HepG2 (cell line): ENCODE measurements at regions not wholly inside any gene's neighbourhood (a gene's known extent, or its start where the extent isn't known, plus 50 kb on each side); places are given as distances from the start of the nearest gene placed in this dataset.

ENCODE experiments used
- ATAC-seq: fragments of 200-7000 bp; cut with Tn5 transposase; 3 replicates; pipeline ENCODE4 v1.9.1; 2020; ENCODE audit warnings: mild to moderate bottlenecking, moderate library complexity
- BruUV-seq: library from RNA; stranded (reverse); fragments of 400-500 nt; replicated peaks from 2 replicates; lab custom pipeline; 2021; lab: Mats Ljungman, UMichigan
- CTCF ChIA-PET: fragments of 300-600 bp; formaldehyde crosslinking; extraction: SDS; loops from one replicate; lab custom pipeline; 2021; ENCODE audit warnings: low total read pairs, inconsistent platforms, low intra/inter-chr PET ratio; lab: Yijun Ruan, JAX
- POLR2A ChIA-PET: fragments of 350-600 bp; sonication (Branson Sonifier 250); formaldehyde crosslinking; loops from one replicate; lab custom pipeline; 2020; ENCODE audit warnings: antibody characterized with exemption, inconsistent platforms; lab: Yijun Ruan, JAX
- DNase-seq: peaks from one replicate; pipeline ENCODE4 v3.0.0-alpha.2; 2015; ENCODE audit warnings: low spot score
- FAIRE-seq: peaks from 3 replicates; lab custom pipeline; 2011; peaks lifted over from hg19 to GRCh38; lab: Jason Lieb, UNC
- H2AFZ ChIP-seq: one replicate; pipeline ENCODE4 v1.6.1; 2011; ENCODE audit warnings: low read length, inconsistent platforms
- H3K27ac ChIP-seq: fragments of 300-600 bp; 3 replicates; pipeline ENCODE4 v1.8.0; 2011; ENCODE audit warnings: mixed run types, mild to moderate bottlenecking, mixed read lengths, low read length, inconsistent platforms; ENCODE audit not compliant: insufficient read depth; ENCODE audit errors: extremely low read length
- H3K27me3 ChIP-seq, 2 experiments: fragments of 200-600 bp in 1 of 2; 2 replicates in 1 of 2; 3 replicates in 1 of 2; pipeline versions ENCODE4 v1.6.0 to v1.8.0; 2011; ENCODE audit warnings: low read length in 2 of 2, mild to moderate bottlenecking in 2 of 2, moderate library complexity in 2 of 2, inconsistent platforms in 1 of 2; ENCODE audit not compliant: insufficient read depth in 2 of 2, control insufficient read depth in 1 of 2
- H3K36me3 ChIP-seq, 2 experiments: fragments of 200-600 bp in 1 of 2; replicated peaks in 1 of 2; 2 replicates in 1 of 2; 3 replicates in 1 of 2; pipeline versions ENCODE4 v1.5.1 to v1.8.0; 2011; ENCODE audit warnings: low read length in 2 of 2, inconsistent platforms in 1 of 2; ENCODE audit not compliant: insufficient read depth in 2 of 2, control insufficient read depth in 1 of 2
- H3K4me1 ChIP-seq: 2 replicates; pipeline ENCODE4 v1.5.1; 2012; ENCODE audit warnings: low read length, inconsistent platforms; ENCODE audit not compliant: insufficient read depth
- H3K4me2 ChIP-seq: 2 replicates; pipeline ENCODE4 v1.6.0; 2011; ENCODE audit warnings: low read depth, low read length, inconsistent platforms
- H3K4me3 ChIP-seq, 3 experiments: fragments of 200-600 bp in 1 of 3; sonication (generic), shearing (Covaris generic) in 1 of 3; replicated peaks in 1 of 3; 2 replicates each; pipeline ENCODE4 v1.5.1; 2011 to 2016; ENCODE audit warnings: low read length in 3 of 3, inconsistent platforms in 2 of 3, low read depth in 2 of 3, mild to moderate bottlenecking in 2 of 3, control low read depth in 1 of 3, mixed read lengths in 1 of 3; ENCODE audit not compliant: insufficient read depth in 1 of 3
- H3K79me2 ChIP-seq: one replicate; pipeline ENCODE4 v1.6.1; 2011; ENCODE audit warnings: low read length, inconsistent platforms; ENCODE audit not compliant: insufficient read depth
- H3K9ac ChIP-seq: 2 replicates; pipeline ENCODE4 v1.6.0; 2011; ENCODE audit warnings: mild to moderate bottlenecking, low read depth, low read length, inconsistent platforms; ENCODE audit not compliant: insufficient read depth
- H3K9me3 ChIP-seq: 2 replicates; pipeline ENCODE4 v1.5.1; 2012; ENCODE audit warnings: mild to moderate bottlenecking, low read length
- H4K20me1 ChIP-seq: 2 replicates; pipeline ENCODE4 v1.6.0; 2011; ENCODE audit warnings: inconsistent platforms, mild to moderate bottlenecking, low read length, moderate library complexity; ENCODE audit not compliant: insufficient read depth
- KAT8 ChIP-seq: IDR thresholded peaks from 2 replicates; pipeline ENCODE4 v1.6.1; 2016; ENCODE audit warnings: missing genetic modification reagents, missing compliant biosample characterization
- PHF21A ChIP-seq: sonication (generic); formaldehyde crosslinking; IDR thresholded peaks from 2 replicates; pipeline ENCODE4 v1.5.0; 2020; ENCODE audit warnings: mild to moderate bottlenecking, missing genetic modification reagents
- RBM39 ChIP-seq: fragments of 200-400 bp; formaldehyde crosslinking; IDR thresholded peaks from one replicate; pipeline ENCODE4 v1.6.1; 2018; ENCODE audit warnings: antibody characterized with exemption, mild to moderate bottlenecking, low read depth, low read length; ENCODE audit not compliant: poor library complexity, severe bottlenecking
- SMAD3 ChIP-seq: sonication (generic); formaldehyde crosslinking; IDR thresholded peaks from 2 replicates; pipeline ENCODE4 v1.4.0; 2020; ENCODE audit warnings: missing genetic modification reagents
- TBX2 ChIP-seq: sonication (generic); formaldehyde crosslinking; IDR thresholded peaks from 2 replicates; pipeline ENCODE4 v1.5.0; 2020; ENCODE audit warnings: missing genetic modification reagents, mild to moderate bottlenecking, borderline replicate concordance
- ZBTB43 ChIP-seq: sonication (generic); formaldehyde crosslinking; conservative IDR thresholded peaks from 2 replicates; pipeline ENCODE4 v1.4.0; 2020; ENCODE audit warnings: missing genetic modification reagents
- ZNF317 ChIP-seq: sonication (generic); formaldehyde crosslinking; IDR thresholded peaks from 2 replicates; pipeline ENCODE4 v1.5.0; 2020; ENCODE audit warnings: mild to moderate bottlenecking, missing genetic modification reagents
- WGBS: methylation state at CpG from one replicate; pipeline ENCODE4 v1.1.6; 2017; ENCODE audit warnings: low lambda C conversion rate; 5-methylcytosine and 5-hydroxymethylcytosine counted together
- in situ Hi-C: cut with HindIII; loops from 2 replicates; pipeline ENCODE4 v1.10.0; 2017; ENCODE audit warnings: low pct_unique_long_range_greater_than_20kb; ENCODE audit not compliant: extremely low pct_ligation_motif_present
- intact Hi-C: fragments of 100-400 bp; cut with micrococcal nuclease; formaldehyde crosslinking; loops from one replicate; pipeline ENCODE4 v1.10.0; 2022; ENCODE audit not compliant: unreplicated experiment
- TF ChIP-seq, protein P1 (sequence below): sonication (generic); formaldehyde crosslinking; IDR thresholded peaks from 2 replicates; pipeline ENCODE4 v1.4.0; 2020; ENCODE audit warnings: missing genetic modification reagents, low read depth, mild to moderate bottlenecking, borderline replicate concordance

- TF ChIP-seq, protein P1, sequence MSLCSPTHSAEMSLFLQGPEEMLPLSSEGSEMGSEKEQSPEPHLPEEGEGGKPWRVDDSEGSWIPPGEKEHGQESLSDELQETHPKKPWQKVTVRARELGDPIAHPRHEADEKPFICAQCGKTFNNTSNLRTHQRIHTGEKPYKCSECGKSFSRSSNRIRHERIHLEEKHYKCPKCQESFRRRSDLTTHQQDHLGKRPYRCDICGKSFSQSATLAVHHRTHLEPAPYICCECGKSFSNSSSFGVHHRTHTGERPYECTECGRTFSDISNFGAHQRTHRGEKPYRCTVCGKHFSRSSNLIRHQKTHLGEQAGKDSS (CRISPR knock-in tag), result no peak
- TF ChIP-seq SMAD3 (CRISPR knock-in tag), result no peak
Measured at GRCh38 chr18:10056506-10056905, 142.7 kb downstream of the VAPA start (continued).

DNA sequence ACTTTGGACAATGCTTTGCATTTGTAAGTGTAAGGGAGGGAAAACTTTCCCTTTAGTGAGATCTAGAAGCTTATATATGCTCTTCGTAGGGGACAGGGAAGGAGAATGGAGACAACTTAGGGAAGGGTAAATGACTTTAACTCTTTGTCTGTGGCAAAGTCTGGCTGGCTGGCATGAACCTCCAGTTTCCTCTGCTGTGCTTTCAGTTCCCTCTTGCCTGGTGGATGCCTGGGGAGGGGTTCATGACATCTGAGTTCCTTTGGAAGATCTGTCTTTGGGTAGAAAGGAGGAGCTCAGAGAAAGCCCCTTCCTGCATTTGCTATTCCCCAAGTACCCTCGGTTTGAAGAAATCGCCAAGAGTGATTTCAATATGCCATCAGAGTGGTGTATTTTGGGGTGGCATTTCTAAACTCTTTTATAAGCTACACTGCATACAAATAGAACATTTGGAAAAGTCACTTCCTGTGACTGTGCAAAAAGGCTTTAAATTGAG lies 143.6 kb downstream of the VAPA start:
- in situ Hi-C loops (no loop called here), intact Hi-C loops (no loop called here)

More for the DNA sequence above, 143.6 kb downstream of the VAPA start:
- no peak overlapping the region for H3K9ac ChIP-seq
- no peak overlapping the region for H3K4me2 ChIP-seq
- 67% methylated on average over 3 of the region's 3 CpGs for WGBS
- ATAC-seq, result no peak
- no peaks in the 10 kb centered on the region for H3K9me3 ChIP-seq
- ChIA-PET CTCF (no interaction called here), POLR2A (no interaction called here)
- no peaks in the 10 kb centered on the region for H3K4me1 ChIP-seq
- no peak overlapping the region for H3K4me3 ChIP-seq
- H2AFZ ChIP-seq, result no peak overlapping the region
- no peak for TF ChIP-seq TBX2 (CRISPR knock-in tag)
- no peak for TF ChIP-seq ZNF317 (CRISPR knock-in tag)
- no peak for TF ChIP-seq PHF21A (CRISPR knock-in tag)
- no peak for TF ChIP-seq ZBTB43 (CRISPR knock-in tag)
- TF ChIP-seq KAT8 (CRISPR knock-in tag), result no peak
- no peak for TF ChIP-seq RBM39
- no TSS peak for BruUV-seq
- H3K27me3 ChIP-seq, result 0 out of 5 replicates have a peak, but pooled peaks cover 2 to 7% of the 10 kb centered on the region in 2 experiments
- no peaks in the 10 kb centered on the region for H3K36me3 ChIP-seq
- DNase-seq, result no peak
- FAIRE-seq, result no peak
- no peaks in the 10 kb centered on the region for H3K79me2 ChIP-seq
- H3K27ac ChIP-seq, result no peak overlapping the region
- H4K20me1 ChIP-seq, result no peaks in the 10 kb centered on the region
